ENCODE measurements at regions not wholly inside any gene's neighbourhood (a gene's known extent, or its start where the extent isn't known, plus 50 kb on each side); places are given as distances from the start of the nearest gene placed in this dataset.

GRCh38 chr14:51468523-51468922, 183.2 kb upstream of the FRMD6 start (continued):
- no peak for TF ChIP-seq EP300 (IDR thresholded peaks at IDR 0.05; ENCODE audit: borderline replicate concordance in 1 of 2, low read depth in 2 of 2, low read length in 2 of 2)
- no peak for TF ChIP-seq ZNF274 (IDR thresholded peaks at IDR 0.05; ENCODE audit: borderline replicate concordance, extremely low read depth, low read length)
- TF ChIP-seq PHF8 (conservative IDR thresholded peaks at IDR 0.05; ENCODE audit: low read depth, low read length) = no peak
- no peak for TF ChIP-seq CHD7 (IDR thresholded peaks at IDR 0.05; ENCODE audit: insufficient replicate concordance, low read length)
- TF ChIP-seq SIN3A (conservative IDR thresholded peaks at IDR 0.05 in 1 of 2, IDR thresholded peaks at IDR 0.05 in 1 of 2; ENCODE audit: low read depth in 1 of 2, low read length in 2 of 2) = no peak

Data from H1 (cell line).